Activated naive CD4-positive, alpha-beta T cell (primary cell): ENCODE measurements at regions not wholly inside any gene's neighbourhood (a gene's known extent, or its start where the extent isn't known, plus 50 kb on each side); places are given as distances from the start of the nearest gene placed in this dataset.

Experiments
- DNase-seq, 4 experiments: peaks; one replicate each; lab custom pipeline; 2025; lab: John Stamatoyannopoulos, UW

DNA sequence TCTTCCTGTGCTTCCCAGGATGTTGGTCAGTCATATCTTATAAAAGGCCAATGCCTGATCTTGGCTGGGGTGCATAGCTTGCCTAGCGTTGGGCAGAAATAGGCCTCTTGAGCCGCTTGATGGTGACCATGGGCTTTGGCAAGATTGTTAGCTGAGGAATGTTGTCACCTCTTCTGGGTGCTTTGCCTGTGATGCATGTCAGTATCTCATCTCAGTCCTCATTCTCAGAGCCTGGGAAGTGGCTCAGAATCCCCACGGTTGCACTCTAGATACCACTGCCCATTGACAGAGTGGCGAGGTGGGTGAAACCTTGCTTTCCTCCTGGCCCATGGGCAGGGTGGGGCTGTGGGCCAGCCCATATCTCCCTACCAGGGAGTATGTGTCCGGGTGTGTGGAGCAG lies 79.2 kb upstream of the MGAT5 start:
- no peak for DNase-seq

DNA sequence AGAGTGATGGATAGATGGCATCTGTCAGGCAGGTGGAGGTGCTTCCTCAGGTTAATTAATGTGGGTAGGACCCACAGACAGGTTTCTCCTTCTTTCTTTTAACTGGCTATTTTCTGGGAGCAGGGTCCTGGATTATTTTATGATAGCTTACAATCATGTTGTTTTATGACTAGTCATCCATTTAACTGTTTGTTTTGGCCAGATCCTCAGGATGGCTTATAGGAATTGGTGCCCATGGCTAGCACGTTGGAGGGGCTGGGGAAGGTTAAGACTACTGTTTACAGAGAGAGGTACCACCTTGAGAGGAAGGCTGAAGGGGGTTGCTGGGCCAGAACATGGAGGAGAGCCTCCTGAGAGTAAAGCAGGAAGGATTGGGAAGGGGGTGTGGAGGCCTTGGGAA lies 78.0 kb upstream of the MGAT5 start:
- DNase-seq: no peak

- DNase-seq: no peak
These were observed 76.4 kb upstream of the MGAT5 start for GRCh38 chr2:134177351-134177931.

DNA sequence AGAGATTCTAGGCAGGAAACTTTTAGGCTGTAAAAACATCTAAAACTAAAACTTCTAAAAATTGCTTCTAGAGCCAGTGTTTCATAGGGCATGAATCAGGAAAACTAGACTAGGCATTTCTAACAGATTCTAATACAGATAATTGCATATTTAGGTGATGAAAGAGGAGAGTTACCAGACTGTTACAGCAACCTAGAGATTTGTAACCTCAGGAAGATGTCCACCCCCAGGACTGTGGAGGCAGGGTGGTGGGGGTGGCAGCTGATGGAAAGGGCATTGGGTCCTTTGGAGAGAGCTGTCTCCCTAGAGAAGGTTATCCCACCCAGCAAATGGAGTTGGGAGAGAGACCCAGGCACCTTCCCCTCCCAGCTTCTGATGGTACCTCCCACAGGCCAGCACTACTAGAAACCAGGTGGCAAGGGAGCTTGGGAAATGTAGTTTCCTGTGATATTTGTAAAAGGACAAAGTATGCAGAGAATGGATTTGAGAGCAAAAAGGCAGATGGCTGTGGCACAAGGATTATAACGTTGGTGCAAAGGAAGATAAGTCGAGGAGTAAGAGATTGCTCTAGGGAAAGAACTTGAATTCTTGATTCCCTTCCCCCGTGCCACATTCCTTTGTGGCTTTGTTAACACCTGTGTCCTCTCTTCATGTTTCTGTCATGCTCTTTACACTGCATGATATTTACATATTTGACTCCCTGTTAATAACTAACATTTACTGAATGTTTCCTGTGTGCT lies 75.6 kb upstream of the MGAT5 start:
- no peak for DNase-seq

DNA sequence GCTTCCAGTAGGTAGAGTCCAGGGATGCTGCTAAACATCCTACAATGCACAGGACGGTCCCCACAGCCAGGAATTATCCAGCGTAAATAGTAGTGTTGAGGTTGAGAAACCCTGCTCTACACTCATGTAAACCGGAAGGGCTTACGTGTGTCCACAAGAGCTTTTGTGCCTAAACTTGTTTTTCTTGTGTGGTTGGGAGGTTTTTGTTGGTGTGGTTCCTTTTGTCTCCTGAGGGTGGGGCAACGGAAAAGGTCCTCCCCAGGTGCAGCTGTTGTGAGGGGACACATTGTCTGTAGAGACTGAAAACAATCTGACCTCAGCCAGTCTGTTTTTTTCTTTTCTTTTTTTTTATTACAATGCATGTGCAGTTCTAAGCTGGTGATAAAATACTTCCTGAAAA lies 72.7 kb upstream of the MGAT5 start:
- DNase-seq: no peak

- DNase-seq: no peak
These were observed 70.2 kb upstream of the MGAT5 start for GRCh38 chr2:134183679-134184078.

- DNase-seq: no peak
These were observed 68.2 kb upstream of the MGAT5 start for GRCh38 chr2:134185639-134186038.

- DNase-seq: no peak
These were observed 64.7 kb upstream of the MGAT5 start for GRCh38 chr2:134189009-134189720.

DNA sequence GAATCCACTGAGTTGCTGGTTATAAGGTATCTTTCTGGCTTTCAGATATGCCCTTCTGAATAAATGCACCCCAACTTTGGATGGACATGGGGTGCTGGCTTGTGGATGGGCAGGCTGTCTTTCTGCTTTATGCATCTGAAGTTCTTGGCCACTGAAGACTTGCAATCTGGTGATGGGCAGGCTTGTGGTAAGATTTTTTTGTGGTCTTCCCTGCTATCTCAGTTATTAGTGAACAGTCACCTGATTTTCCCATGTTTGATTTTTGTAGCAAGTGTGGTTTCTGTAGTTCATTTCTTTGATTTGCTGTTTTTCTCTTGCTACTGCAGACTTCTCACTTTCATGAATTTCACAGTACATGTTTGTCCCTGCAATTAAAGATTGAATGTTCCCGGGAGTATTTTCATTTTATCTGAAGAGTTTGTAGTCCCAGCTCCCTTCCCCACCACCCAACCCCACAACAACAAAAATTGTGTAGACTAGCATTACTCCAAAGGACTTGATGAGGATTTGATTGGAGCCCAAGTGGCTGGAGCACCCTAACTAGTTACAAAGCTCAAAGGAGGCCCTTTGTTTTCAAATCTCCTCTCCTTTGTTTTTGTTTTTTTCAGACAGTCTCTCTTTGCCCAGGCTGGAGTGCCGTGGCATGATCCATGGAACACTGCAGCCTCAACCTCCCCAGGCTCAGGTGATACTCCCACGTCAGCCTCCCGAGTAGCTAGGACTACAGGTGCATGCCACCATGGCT lies 63.6 kb upstream of the MGAT5 start:
- DNase-seq: no peak

DNA sequence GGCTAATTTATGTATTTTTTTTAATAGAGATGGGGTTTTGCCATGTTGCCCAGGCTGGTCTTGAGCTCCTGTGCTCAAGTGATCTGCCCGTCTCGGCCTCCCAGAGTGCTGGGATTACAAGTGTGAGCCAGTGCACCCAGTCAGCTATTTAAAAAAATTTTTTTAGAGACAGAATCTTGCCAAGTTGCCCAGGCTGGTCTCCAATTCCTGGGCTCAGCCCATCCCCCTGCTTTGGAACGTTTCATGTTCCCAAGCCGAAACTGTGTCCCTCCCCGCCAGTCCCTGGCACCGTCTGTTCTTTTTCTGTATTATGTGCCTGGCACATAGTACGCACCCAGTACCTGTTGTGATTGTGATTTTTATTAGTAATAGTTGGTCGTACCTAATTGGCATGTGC lies 63.1 kb upstream of the MGAT5 start:
- DNase-seq: no peak

DNA sequence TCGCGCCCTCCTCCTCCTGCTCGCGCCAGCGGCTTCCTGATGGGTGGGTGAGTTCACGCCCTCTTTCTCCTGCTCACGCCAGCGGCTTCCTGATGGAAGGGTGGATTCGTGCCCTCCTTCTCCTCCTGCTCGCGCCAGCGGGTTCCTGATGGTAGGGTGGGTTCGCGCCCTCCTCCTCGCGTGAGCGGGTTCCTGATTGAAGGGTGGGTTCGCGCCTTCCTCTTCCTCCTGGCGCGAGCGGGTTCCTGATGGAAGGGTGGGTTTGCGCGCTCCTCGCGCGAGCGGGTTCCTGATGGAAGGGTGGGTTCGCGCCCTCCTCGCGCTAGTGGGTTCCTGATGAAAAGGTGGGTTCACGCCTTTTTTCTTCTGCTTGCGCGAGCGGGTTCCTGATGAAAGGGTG lies 62.0 kb upstream of the MGAT5 start:
- no peak for DNase-seq

- DNase-seq: no peak
These were observed 60.9 kb upstream of the MGAT5 start for GRCh38 chr2:134193006-134193405.

- DNase-seq: no peak
These were observed 59.4 kb upstream of the MGAT5 start for GRCh38 chr2:134194519-134194918.

- DNase-seq: no peak
These were observed 58.5 kb upstream of the MGAT5 start for GRCh38 chr2:134195341-134195740.

GRCh38 chr2:134197445-134197844 lies 56.4 kb upstream of the MGAT5 start:
- no peak for DNase-seq

- DNase-seq: no peak
These were observed 55.8 kb upstream of the MGAT5 start for GRCh38 chr2:134198006-134198634.

- DNase-seq: no peak
These were observed 54.7 kb upstream of the MGAT5 start for GRCh38 chr2:134199123-134199522.

- DNase-seq: no peak
These were observed 53.7 kb upstream of the MGAT5 start for GRCh38 chr2:134200036-134200618.

DNA sequence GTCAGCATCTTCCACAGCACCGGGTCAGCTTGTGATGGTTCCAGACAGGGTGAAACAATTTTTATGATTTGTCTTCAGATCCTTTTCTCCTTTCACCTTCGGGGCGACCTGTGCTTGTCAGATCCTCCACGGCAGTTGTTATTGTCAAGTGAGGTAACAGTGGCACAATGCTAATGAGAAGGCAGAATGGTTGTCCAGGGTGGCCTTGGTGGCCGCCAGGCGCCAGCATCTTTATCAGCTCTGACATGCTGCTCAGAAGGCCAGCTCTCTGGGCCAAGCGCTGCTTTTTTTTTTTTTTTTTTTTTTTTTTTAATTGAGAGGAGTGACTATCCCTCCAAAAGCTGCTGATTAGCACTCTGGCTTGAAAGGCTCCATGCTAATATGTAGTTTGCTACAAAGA lies 52.3 kb upstream of the MGAT5 start:
- no peak for DNase-seq

DNA sequence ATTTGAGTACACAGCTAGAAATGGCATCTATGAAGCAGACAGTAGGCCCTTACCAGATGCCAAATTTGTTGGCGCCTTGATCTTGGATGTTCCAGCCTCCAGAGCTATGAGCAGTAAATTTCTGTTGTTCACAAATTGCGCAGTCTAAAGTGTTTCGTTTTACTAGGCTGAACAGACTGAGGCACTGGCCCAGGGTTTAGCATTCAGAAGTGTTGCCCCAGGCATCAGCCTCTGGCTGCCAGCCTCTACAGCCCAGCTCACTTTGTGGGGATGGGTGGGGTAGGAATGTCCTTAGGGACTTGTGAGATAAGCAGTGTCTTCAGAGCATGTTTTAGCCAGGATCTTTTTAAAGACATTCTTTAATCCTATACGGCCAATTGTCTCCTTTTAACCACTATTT lies 51.5 kb upstream of the MGAT5 start:
- DNase-seq: no peak

- DNase-seq: no peak
These were observed 50.7 kb upstream of the MGAT5 start for GRCh38 chr2:134203175-134203574.
